ENCODE measurements at regions not wholly inside any gene's neighbourhood (a gene's known extent, or its start where the extent isn't known, plus 50 kb on each side); places are given as distances from the start of the nearest gene placed in this dataset.
"Not testable (repeated sequence)": the region's sequence is repeated elsewhere in the genome, so short reads cannot be mapped to it uniquely, and the experiment has no call there.

GRCh38 chr6:167662075-167662880, 164.4 kb upstream of the AFDN start:
- DNase-seq (ENCODE audit: low read depth in 2 of 2) = no peak

- DNase-seq (ENCODE audit: low read depth in 2 of 2) = no peak
These were observed 163.9 kb upstream of the AFDN start for GRCh38 chr6:167662881-167663205.

- no peak for DNase-seq (ENCODE audit: low read depth in 2 of 2)
These were observed 163.4 kb upstream of the AFDN start for GRCh38 chr6:167663316-167663715.

- DNase-seq (ENCODE audit: low read depth in 2 of 2) = no peak
These were observed 162.8 kb upstream of the AFDN start for GRCh38 chr6:167663784-167664443.

- no peak for DNase-seq (ENCODE audit: low read depth in 2 of 2)
These were observed 161.7 kb upstream of the AFDN start for GRCh38 chr6:167664678-167665660.

- DNase-seq (ENCODE audit: low read depth in 2 of 2) = no peak
These were observed 160.9 kb upstream of the AFDN start for GRCh38 chr6:167665698-167666330.

GRCh38 chr6:167666571-167667203, 160.0 kb upstream of the AFDN start:
- DNase-seq (ENCODE audit: low read depth in 2 of 2) = no peak

- no peak for DNase-seq (ENCODE audit: low read depth in 2 of 2)
These were observed 159.3 kb upstream of the AFDN start for GRCh38 chr6:167667204-167668018.

GRCh38 chr6:167668019-167668753, 158.5 kb upstream of the AFDN start:
- no peak for DNase-seq (ENCODE audit: low read depth in 2 of 2)

GRCh38 chr6:167668754-167669552, 157.8 kb upstream of the AFDN start:
- no peak for DNase-seq (ENCODE audit: low read depth in 2 of 2)

GRCh38 chr6:167669553-167669849, 157.2 kb upstream of the AFDN start:
- no peak for DNase-seq (ENCODE audit: low read depth in 2 of 2)

GRCh38 chr6:167669870-167670802, 156.6 kb upstream of the AFDN start:
- DNase-seq (ENCODE audit: low read depth in 2 of 2) = no peak

GRCh38 chr6:167670938-167671338, 155.8 kb upstream of the AFDN start:
- DNase-seq (ENCODE audit: low read depth in 2 of 2) = no peak

GRCh38 chr6:167671379-167671976, 155.2 kb upstream of the AFDN start:
- DNase-seq (ENCODE audit: low read depth in 2 of 2) = not testable (repeated sequence)

GRCh38 chr6:167671977-167672687, 154.6 kb upstream of the AFDN start:
- DNase-seq (ENCODE audit: low read depth in 2 of 2) = no peak

GRCh38 chr6:167672738-167673137, 154.0 kb upstream of the AFDN start:
- no peak for DNase-seq (ENCODE audit: low read depth in 2 of 2)

- no peak for DNase-seq (ENCODE audit: low read depth in 2 of 2)
These were observed 152.8 kb upstream of the AFDN start for GRCh38 chr6:167673946-167674345.
